Naive thymus-derived CD4-positive, alpha-beta T cell (primary cell): ENCODE measurements at regions not wholly inside any gene's neighbourhood (a gene's known extent, or its start where the extent isn't known, plus 50 kb on each side); places are given as distances from the start of the nearest gene placed in this dataset.
"Not testable (repeated sequence)": the region's sequence is repeated elsewhere in the genome, so short reads cannot be mapped to it uniquely, and the experiment has no call there.

Source experiments
- ATAC-seq: fragments of 150-1000 bp; cut with Tn5 transposase; 2 replicates; pipeline ENCODE4 v1.10.0; 2021; ENCODE audit warnings: mild to moderate bottlenecking, moderate library complexity
- CTCF ChIA-PET: fragments of 350-600 bp; sonication (Branson Sonifier 250); formaldehyde crosslinking; loops from one replicate; lab custom pipeline; 2021; ENCODE audit warnings: antibody characterized with exemption; lab: Charles Lee
- POLR2A ChIA-PET: fragments of 350-600 bp; sonication (Branson Sonifier 250); formaldehyde crosslinking; loops from one replicate; lab custom pipeline; 2021; ENCODE audit warnings: antibody characterized with exemption, inconsistent platforms; lab: Charles Lee
- DNase-seq, 9 donors: peaks; one replicate each; pipeline versions ENCODE4 v3.0.0 to v3.0.0-alpha.2; 2020 to 2022; ENCODE audit warnings: mixed read lengths in 1 of 9
- H3K27ac ChIP-seq: one replicate; pipeline ENCODE4 v1.7.0; 2013; ENCODE audit warnings: mild to moderate bottlenecking, low read depth, low read length, moderate library complexity
- H3K27me3 ChIP-seq, 2 donors: one replicate each; pipeline ENCODE4 v1.7.0; 2013; ENCODE audit warnings: low read length in 2 of 2, mild to moderate bottlenecking in 2 of 2, moderate library complexity in 2 of 2; ENCODE audit not compliant: control insufficient read depth in 2 of 2, insufficient read depth in 2 of 2
- H3K36me3 ChIP-seq, 3 experiments: 1 replicate in 2 of 3; 2 replicates in 1 of 3; pipeline ENCODE4 v1.7.0; 2013; ENCODE audit warnings: low read length in 3 of 3, mild to moderate bottlenecking in 3 of 3, moderate library complexity in 1 of 3; ENCODE audit not compliant: insufficient read depth in 3 of 3, control insufficient read depth in 2 of 3
- H3K4me1 ChIP-seq, 2 donors: one replicate each; pipeline ENCODE4 v1.7.0; 2013; ENCODE audit warnings: low read length in 2 of 2, mild to moderate bottlenecking in 2 of 2, moderate library complexity in 1 of 2; ENCODE audit not compliant: control insufficient read depth in 2 of 2, insufficient read depth in 2 of 2
- H3K4me3 ChIP-seq: 2 replicates; pipeline ENCODE4 v1.7.0; 2013; ENCODE audit warnings: mild to moderate bottlenecking, low read length
- H3K9me3 ChIP-seq, 3 experiments: 1 replicate in 2 of 3; 2 replicates in 1 of 3; pipeline ENCODE4 v1.7.0; 2013; ENCODE audit warnings: low read length in 3 of 3; ENCODE audit not compliant: control insufficient read depth in 2 of 3
- H3K27ac Mint-ChIP-seq, 9 donors: one replicate each; pipeline ENCODE4 v1.8.0; 2020 to 2022; ENCODE audit warnings: mixed read lengths in 9 of 9, mild to moderate bottlenecking in 8 of 9, moderate library complexity in 5 of 9, inconsistent platforms in 2 of 9
- H3K27me3 Mint-ChIP-seq, 5 donors: one replicate each; pipeline ENCODE4 v1.8.0; 2021 to 2022; ENCODE audit warnings: mixed read lengths in 5 of 5, mild to moderate bottlenecking in 1 of 5
- H3K36me3 Mint-ChIP-seq, 5 donors: one replicate each; pipeline ENCODE4 v1.8.0; 2020 to 2022; ENCODE audit warnings: mixed read lengths in 5 of 5, mild to moderate bottlenecking in 3 of 5, inconsistent platforms in 1 of 5
- H3K4me1 Mint-ChIP-seq, 7 donors: one replicate each; pipeline ENCODE4 v1.8.0; 2020 to 2022; ENCODE audit warnings: mixed read lengths in 7 of 7, mild to moderate bottlenecking in 3 of 7, inconsistent platforms in 1 of 7
- H3K4me3 Mint-ChIP-seq, 10 donors: one replicate each; pipeline ENCODE4 v1.8.0; 2020 to 2022; ENCODE audit warnings: mild to moderate bottlenecking in 10 of 10, mixed read lengths in 10 of 10, moderate library complexity in 6 of 10, inconsistent platforms in 2 of 10
- H3K9me3 Mint-ChIP-seq, 11 donors: one replicate each; pipeline ENCODE4 v1.8.0; 2020 to 2022; ENCODE audit warnings: mixed read lengths in 11 of 11, mild to moderate bottlenecking in 4 of 11, inconsistent platforms in 1 of 11, moderate library complexity in 1 of 11
- intact Hi-C, 2 donors: fragments of 100-400 bp; cut with micrococcal nuclease; formaldehyde crosslinking; loops; one replicate each; pipeline ENCODE4 v1.15.1; 2023

DNA sequence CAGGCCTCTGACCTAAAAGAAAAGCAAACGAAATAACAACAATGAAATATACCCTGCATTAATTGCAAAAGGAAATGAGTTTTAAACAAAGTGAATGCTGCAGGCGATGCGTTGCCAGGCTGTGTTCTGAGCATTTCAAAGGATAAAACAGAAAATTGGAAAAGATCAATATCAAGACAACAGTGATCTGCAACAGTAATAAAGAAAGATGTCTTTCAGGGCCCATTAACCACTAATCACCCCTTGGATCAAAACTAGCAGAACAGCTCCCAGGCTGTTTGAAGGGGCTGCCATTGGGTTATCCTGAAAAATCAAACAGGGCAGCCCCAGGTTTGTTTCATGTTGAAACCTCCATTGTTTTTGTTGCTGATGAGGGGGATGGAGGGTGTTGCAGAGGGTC, 219.2 kb downstream of the FGFR2 start:
- H3K27ac Mint-ChIP-seq, result no peak overlapping the region
- no peaks in the 10 kb centered on the region for H3K27me3 ChIP-seq
- H3K4me3 ChIP-seq, result no peak overlapping the region
- H3K9me3 ChIP-seq, result no peaks in the 10 kb centered on the region
- peaks cover 0 to 8% (median 0%) of the 10 kb centered on the region in 5 donors for H3K36me3 Mint-ChIP-seq
- no peaks in the 10 kb centered on the region for H3K36me3 ChIP-seq
- peaks cover 0 to 11% (median 0%) of the 10 kb centered on the region in 5 donors for H3K27me3 Mint-ChIP-seq
- no peak overlapping the region for H3K27ac ChIP-seq
- intact Hi-C loops, result no loop called here
- H3K4me1 ChIP-seq, result no peaks in the 10 kb centered on the region
- ATAC-seq (no peak), DNase-seq (no peak)
- ChIA-PET POLR2A (interaction anchor here (0.6 kb wide), 1 partner anchor 252 kb away, joined by 3 read pairs; no protein-coding TSS in a partner anchor), CTCF (no interaction called here)
- no peak overlapping the region for H3K4me3 Mint-ChIP-seq
- H3K4me1 Mint-ChIP-seq, result no peaks in the 10 kb centered on the region
- H3K9me3 Mint-ChIP-seq, result peaks cover 0 to 26% (median 6%) of the 10 kb centered on the region in 11 donors

DNA sequence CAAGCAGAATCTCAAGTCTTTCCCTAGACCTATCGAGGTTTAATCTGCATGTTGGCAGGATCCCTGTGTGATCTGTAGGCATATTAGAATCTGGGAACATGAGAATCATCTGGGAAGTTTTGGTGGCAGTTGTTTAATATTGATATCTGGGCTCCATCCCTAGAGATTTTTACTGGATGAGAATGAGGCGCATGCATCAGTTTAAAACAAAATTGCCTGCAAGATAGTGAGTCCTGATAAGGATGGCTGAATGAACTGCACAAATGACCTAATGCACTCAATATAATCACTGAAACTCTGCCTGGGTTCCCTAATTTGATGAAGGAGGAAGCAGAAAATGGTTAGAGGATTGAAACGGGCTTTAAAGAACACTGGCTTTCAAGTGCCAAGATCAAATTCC, 218.0 kb downstream of the FGFR2 start:
- H3K4me3 Mint-ChIP-seq, result no peak overlapping the region

DNA sequence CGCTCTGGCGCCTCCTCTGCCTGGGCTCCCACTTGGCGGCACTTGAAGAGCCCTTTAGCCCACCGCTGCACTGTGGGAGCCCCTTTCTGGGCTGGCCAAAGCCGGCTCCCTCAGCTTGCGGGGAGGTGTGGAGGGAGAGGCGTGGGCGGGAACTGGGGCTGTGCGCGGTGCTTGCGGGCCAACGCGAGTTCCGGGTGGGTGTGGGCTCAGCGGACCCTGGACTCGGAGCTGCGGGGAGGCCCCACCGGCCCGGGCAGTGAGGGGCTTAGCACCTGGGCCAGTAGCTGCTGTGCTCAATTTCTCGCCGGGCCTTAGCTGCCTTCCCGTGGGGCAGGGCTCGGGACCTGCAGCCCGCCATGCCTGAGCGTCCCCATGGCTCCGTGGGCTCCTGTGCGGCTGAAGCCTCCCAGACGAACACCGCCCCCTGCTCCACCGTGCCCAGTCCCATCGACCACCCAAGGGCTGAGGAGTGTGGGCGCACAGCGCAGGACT, 216.2 kb downstream of the FGFR2 start:
- DNase-seq, H3K4me1 Mint-ChIP-seq, H3K4me1 ChIP-seq, H3K27me3 ChIP-seq, H3K4me3 Mint-ChIP-seq, intact Hi-C loops, ATAC-seq, H3K9me3 ChIP-seq, H3K4me3 ChIP-seq, POLR2A ChIA-PET, H3K36me3 Mint-ChIP-seq, H3K27ac ChIP-seq, H3K36me3 ChIP-seq, H3K27ac Mint-ChIP-seq, CTCF ChIA-PET: not testable (repeated sequence)
- Mint-ChIP-seq H3K27me3 (peaks cover 0 to 11% (median 0%) of the 10 kb centered on the region in 5 donors), H3K9me3 (peaks cover 0 to 25% (median 5%) of the 10 kb centered on the region in 11 donors)

More for the DNA sequence above, 218.0 kb downstream of the FGFR2 start:
- Histone ChIP-seq H3K36me3 (no peaks in the 10 kb centered on the region), H3K27ac (no peak overlapping the region), H3K9me3 (no peaks in the 10 kb centered on the region), H3K4me3 (no peak overlapping the region), H3K4me1 (no peaks in the 10 kb centered on the region), H3K27me3 (no peaks in the 10 kb centered on the region)
- POLR2A ChIA-PET, result no interaction called here
- DNase-seq (no peak), ATAC-seq (no peak)
- Mint-ChIP-seq H3K9me3 (peaks cover 0 to 30% (median 6%) of the 10 kb centered on the region in 11 donors), H3K27ac (no peak overlapping the region), H3K36me3 (peaks cover 0 to 8% (median 0%) of the 10 kb centered on the region in 5 donors), H3K27me3 (peaks cover 0 to 11% (median 0%) of the 10 kb centered on the region in 5 donors), H3K4me1 (no peaks in the 10 kb centered on the region)
- CTCF ChIA-PET, result no interaction called here
- intact Hi-C loops, result no loop called here

DNA sequence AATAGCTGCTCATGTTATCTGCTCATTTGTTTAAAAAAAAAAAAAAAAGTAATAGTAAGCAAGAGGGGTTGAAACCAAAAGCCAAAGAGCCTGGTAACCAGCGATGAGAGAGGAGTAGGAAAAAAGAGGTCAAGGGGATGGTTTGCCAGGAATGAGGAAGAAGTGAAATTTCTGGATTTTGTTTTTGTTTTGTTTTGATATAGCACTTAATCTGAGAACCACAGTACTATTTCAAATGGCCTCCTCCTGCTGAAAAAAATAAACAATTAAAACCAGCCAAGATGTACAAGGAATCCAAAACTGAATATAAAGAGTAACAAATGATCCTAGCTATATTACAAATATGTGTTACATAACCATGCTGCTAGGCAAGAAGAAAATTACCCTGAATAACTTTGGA, 213.1 kb downstream of the FGFR2 start:
- POLR2A ChIA-PET, result no interaction called here
- DNase-seq, result no peak

GRCh38 chr10:121392657-121393056, 205.6 kb downstream of the FGFR2 start:
- POLR2A ChIA-PET, result no interaction called here
- ATAC-seq (no peak), DNase-seq (no peak)
- Histone ChIP-seq H3K27ac (no peak overlapping the region), H3K27me3 (no peaks in the 10 kb centered on the region), H3K4me1 (no peaks in the 10 kb centered on the region), H3K36me3 (no peaks in the 10 kb centered on the region), H3K4me3 (no peak overlapping the region), H3K9me3 (no peaks in the 10 kb centered on the region)
- intact Hi-C loops, result no loop called here
- Mint-ChIP-seq H3K27ac (no peak overlapping the region), H3K27me3 (peaks cover 0 to 10% (median 4%) of the 10 kb centered on the region in 5 donors), H3K4me1 (no peaks in the 10 kb centered on the region), H3K9me3 (peaks cover 0 to 9% (median 3%) of the 10 kb centered on the region in 11 donors), H3K4me3 (no peak overlapping the region), H3K36me3 (no peaks in the 10 kb centered on the region)
- CTCF ChIA-PET, result no interaction called here

More for the DNA sequence above, 213.1 kb downstream of the FGFR2 start:
- ATAC-seq, result no peak
- Mint-ChIP-seq H3K27ac (no peak overlapping the region), H3K4me1 (no peaks in the 10 kb centered on the region), H3K27me3 (peaks cover 0 to under 1% (median 0%) of the 10 kb centered on the region in 5 donors), H3K9me3 (peaks cover 0 to 19% (median 3%) of the 10 kb centered on the region in 11 donors), H3K36me3 (peaks cover 0 to 3% (median 0%) of the 10 kb centered on the region in 5 donors), H3K4me3 (no peak overlapping the region)
- H3K4me1 ChIP-seq, result no peaks in the 10 kb centered on the region
- H3K36me3 ChIP-seq, result no peaks in the 10 kb centered on the region
- H3K27ac ChIP-seq, result no peak overlapping the region
- no peaks in the 10 kb centered on the region for H3K27me3 ChIP-seq
- CTCF ChIA-PET, result no interaction called here
- no peaks in the 10 kb centered on the region for H3K9me3 ChIP-seq
- intact Hi-C loops, result no loop called here
- H3K4me3 ChIP-seq, result no peak overlapping the region

DNA sequence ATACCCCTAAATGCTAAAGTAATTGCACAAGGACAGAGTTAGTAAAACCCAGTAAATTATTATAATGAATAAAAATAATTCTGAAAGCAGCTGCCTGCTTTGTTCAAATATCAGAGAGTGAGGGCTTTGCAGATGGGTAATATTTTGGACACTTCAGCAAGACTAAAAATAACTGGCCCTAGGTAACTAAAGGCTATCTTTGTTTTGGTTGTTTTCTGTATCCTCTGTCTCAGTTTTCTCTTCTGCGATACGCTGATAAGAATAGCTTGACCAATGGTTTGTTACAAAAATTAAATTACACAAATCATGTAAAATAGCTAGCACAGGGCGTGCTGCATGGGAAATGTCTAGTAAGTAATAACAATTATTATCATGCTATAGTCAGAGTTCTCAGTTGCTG, 204.7 kb downstream of the FGFR2 start:
- H3K27ac ChIP-seq, result no peak overlapping the region
- ATAC-seq (no peak), DNase-seq (no peak)
- ChIA-PET CTCF (no interaction called here), POLR2A (no interaction called here)
- no peaks in the 10 kb centered on the region for H3K9me3 ChIP-seq
- H3K4me1 Mint-ChIP-seq, result no peaks in the 10 kb centered on the region
- H3K36me3 Mint-ChIP-seq, result no peaks in the 10 kb centered on the region
- H3K36me3 ChIP-seq, result no peaks in the 10 kb centered on the region
- H3K4me1 ChIP-seq, result no peaks in the 10 kb centered on the region
- H3K4me3 ChIP-seq, result no peak overlapping the region
- H3K27me3 Mint-ChIP-seq, result peaks cover 0 to 10% (median 4%) of the 10 kb centered on the region in 5 donors
- no peak overlapping the region for H3K27ac Mint-ChIP-seq
- no peak overlapping the region for H3K4me3 Mint-ChIP-seq
- H3K9me3 Mint-ChIP-seq, result peaks cover 0 to 9% (median 3%) of the 10 kb centered on the region in 11 donors
- H3K27me3 ChIP-seq, result no peaks in the 10 kb centered on the region
- intact Hi-C loops, result no loop called here

GRCh38 chr10:121400507-121400906, 197.7 kb downstream of the FGFR2 start:
- CTCF ChIA-PET, POLR2A ChIA-PET, H3K4me3 Mint-ChIP-seq, H3K36me3 ChIP-seq, H3K4me1 Mint-ChIP-seq, H3K36me3 Mint-ChIP-seq, H3K27ac ChIP-seq, ATAC-seq, H3K27me3 ChIP-seq, H3K4me3 ChIP-seq, H3K4me1 ChIP-seq, H3K9me3 Mint-ChIP-seq, H3K9me3 ChIP-seq, intact Hi-C loops, H3K27me3 Mint-ChIP-seq, DNase-seq, H3K27ac Mint-ChIP-seq: not testable (repeated sequence)
